SU-DHL-6 (cell line): ENCODE measurements at regions not wholly inside any gene's neighbourhood (a gene's known extent, or its start where the extent isn't known, plus 50 kb on each side); places are given as distances from the start of the nearest gene placed in this dataset.

Experiments
- H2AFZ ChIP-seq: fragments of 200-600 bp; sonication (generic); 2 replicates; pipeline ENCODE4 v1.6.1; 2014; ENCODE audit warnings: low read depth, mild to moderate bottlenecking, moderate library complexity, mixed read lengths, antibody characterized with exemption, low read length; ENCODE audit not compliant: severe bottlenecking
- H3F3A ChIP-seq: fragments of 200-600 bp; shearing (Covaris generic); 2 replicates; pipeline ENCODE4 v1.6.0; 2016; ENCODE audit warnings: antibody characterized with exemption, mild to moderate bottlenecking; ENCODE audit not compliant: insufficient read depth
- H3K27ac ChIP-seq: fragments of 200-600 bp; sonication (generic); 2 replicates; pipeline ENCODE4 v1.5.1; 2016; ENCODE audit warnings: low read depth, mild to moderate bottlenecking, low read length, moderate library complexity, mixed read lengths
- H3K27me3 ChIP-seq: fragments of 200-600 bp; sonication (generic), shearing (Covaris generic); 2 replicates; pipeline ENCODE4 v1.6.0; 2014; ENCODE audit warnings: mild to moderate bottlenecking, low read length
- H3K36me3 ChIP-seq: fragments of 200-600 bp; sonication (generic); 2 replicates; pipeline ENCODE4 v1.6.1; 2014; ENCODE audit warnings: mild to moderate bottlenecking, low read length, mixed read lengths
- H3K4me2 ChIP-seq: fragments of 300-600, 200-600 bp; shearing (Covaris generic), sonication (generic); 2 replicates; pipeline ENCODE4 v1.6.0; 2014; ENCODE audit warnings: low read length, low read depth, mild to moderate bottlenecking; ENCODE audit not compliant: poor library complexity, severe bottlenecking
- H3K4me3 ChIP-seq: fragments of 200-600 bp; sonication (generic); 2 replicates; pipeline ENCODE4 v1.5.1; 2014; ENCODE audit warnings: antibody characterized with exemption, low read length, mild to moderate bottlenecking, mixed read lengths; ENCODE audit not compliant: insufficient read depth, poor library complexity, severe bottlenecking
- H3K79me2 ChIP-seq: fragments of 200-600 bp; sonication (generic); 2 replicates; pipeline ENCODE4 v1.6.1; 2014; ENCODE audit warnings: mild to moderate bottlenecking, low read length, moderate library complexity; ENCODE audit not compliant: insufficient read depth
- H3K9ac ChIP-seq: fragments of 200-600 bp; sonication (generic); 2 replicates; pipeline ENCODE4 v1.7.0; 2014; ENCODE audit warnings: mild to moderate bottlenecking, low read length
- H3K9me2 ChIP-seq: fragments of 200-600 bp; sonication (generic); replicated peaks from 2 replicates; pipeline ENCODE4 v1.6.1; 2014; ENCODE audit warnings: low read length; ENCODE audit not compliant: insufficient read depth
- H3K9me3 ChIP-seq: fragments of 200-600 bp; sonication (generic); 2 replicates; pipeline ENCODE4 v1.6.1; 2014; ENCODE audit warnings: low read length, mixed read lengths; ENCODE audit not compliant: insufficient read depth
- H4K20me1 ChIP-seq: fragments of 200-600 bp; sonication (generic); 2 replicates; pipeline ENCODE4 v1.6.1; 2014; ENCODE audit warnings: low read depth, mild to moderate bottlenecking, antibody characterized with exemption, low read length, moderate library complexity, mixed read lengths
- EZH2phosphoT487 ChIP-seq: fragments of 200-600 bp; sonication (generic), shearing (Covaris generic); conservative IDR thresholded peaks from 2 replicates; pipeline ENCODE4 v1.6.1; 2018; ENCODE audit warnings: mild to moderate bottlenecking, antibody characterized with exemption, low read length, moderate library complexity, mixed read lengths
- TF ChIP-seq, protein P1 (sequence below): fragments of 200-600 bp; sonication (generic); IDR thresholded peaks from one replicate; pipeline ENCODE4 v1.5.1; 2017; ENCODE audit warnings: antibody characterized with exemption, mild to moderate bottlenecking, low read length, moderate library complexity; ENCODE audit not compliant: insufficient read depth, poor library complexity, severe bottlenecking

DNA sequence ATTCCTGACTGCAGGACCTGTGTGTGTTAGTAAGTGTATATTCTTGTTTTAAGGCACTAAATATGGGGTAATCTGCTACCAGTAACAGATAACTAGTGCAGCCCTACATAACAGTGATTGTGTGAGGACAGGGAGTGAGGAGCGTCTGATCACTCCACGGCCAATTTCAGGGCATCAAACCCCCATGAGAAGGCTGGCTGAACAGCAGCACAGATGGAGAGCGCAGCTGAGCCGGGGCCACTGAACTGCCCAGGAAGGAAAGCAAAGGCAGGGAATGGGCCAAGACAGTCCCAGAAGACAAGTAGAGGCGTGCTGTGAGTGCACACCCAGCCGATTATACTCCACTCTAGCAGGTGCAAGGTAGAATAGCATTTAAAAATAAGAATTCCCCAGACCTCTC is 157.1 kb upstream of the CHST15 start:
- Histone ChIP-seq H2AFZ (no peak overlapping the region), H3K36me3 (no peaks in the 10 kb centered on the region), H3K9me2 (no peaks in the 10 kb centered on the region), H3K4me3 (no peak overlapping the region), H3K9ac (no peak overlapping the region), H3K27me3 (no peaks in the 10 kb centered on the region), H3F3A (no peaks in the 10 kb centered on the region), H3K4me2 (no peak overlapping the region), H3K27ac (no peak overlapping the region), H4K20me1 (no peaks in the 10 kb centered on the region), H3K9me3 (no peaks in the 10 kb centered on the region), H3K79me2 (no peaks in the 10 kb centered on the region)
- TF ChIP-seq, protein P1, sequence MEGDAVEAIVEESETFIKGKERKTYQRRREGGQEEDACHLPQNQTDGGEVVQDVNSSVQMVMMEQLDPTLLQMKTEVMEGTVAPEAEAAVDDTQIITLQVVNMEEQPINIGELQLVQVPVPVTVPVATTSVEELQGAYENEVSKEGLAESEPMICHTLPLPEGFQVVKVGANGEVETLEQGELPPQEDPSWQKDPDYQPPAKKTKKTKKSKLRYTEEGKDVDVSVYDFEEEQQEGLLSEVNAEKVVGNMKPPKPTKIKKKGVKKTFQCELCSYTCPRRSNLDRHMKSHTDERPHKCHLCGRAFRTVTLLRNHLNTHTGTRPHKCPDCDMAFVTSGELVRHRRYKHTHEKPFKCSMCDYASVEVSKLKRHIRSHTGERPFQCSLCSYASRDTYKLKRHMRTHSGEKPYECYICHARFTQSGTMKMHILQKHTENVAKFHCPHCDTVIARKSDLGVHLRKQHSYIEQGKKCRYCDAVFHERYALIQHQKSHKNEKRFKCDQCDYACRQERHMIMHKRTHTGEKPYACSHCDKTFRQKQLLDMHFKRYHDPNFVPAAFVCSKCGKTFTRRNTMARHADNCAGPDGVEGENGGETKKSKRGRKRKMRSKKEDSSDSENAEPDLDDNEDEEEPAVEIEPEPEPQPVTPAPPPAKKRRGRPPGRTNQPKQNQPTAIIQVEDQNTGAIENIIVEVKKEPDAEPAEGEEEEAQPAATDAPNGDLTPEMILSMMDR, result no peak
- TF ChIP-seq EZH2phosphoT487, result no peak

DNA sequence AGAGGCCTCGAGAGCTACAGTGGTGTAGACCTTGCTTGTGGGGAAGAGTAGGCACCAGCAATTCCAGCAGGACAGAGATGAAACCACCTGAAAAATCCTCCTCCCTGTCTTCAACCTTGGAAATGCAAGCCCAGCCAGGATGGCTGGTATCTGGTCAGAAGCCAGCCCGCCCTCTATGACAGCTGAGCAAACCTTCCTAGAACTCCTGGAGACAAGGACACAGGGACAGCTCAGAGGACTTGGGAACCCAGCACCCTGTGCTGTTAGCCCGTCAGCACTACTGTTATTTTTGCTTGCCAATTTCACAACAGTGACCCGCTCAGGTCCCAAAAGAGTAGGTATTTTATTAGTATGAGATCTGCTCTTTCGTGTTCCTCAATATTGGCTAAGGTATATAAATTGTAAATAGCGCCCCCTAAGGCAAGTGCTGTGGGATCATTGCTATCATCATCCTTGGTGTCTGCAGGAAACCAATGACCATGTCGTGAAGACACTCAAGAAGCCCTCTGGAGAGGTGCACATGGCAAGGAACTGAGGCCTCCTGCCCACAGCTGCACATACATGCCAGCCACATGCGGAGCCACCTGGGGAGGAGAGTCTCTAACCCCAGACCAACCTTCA is 156.5 kb upstream of the CHST15 start:
- no peaks in the 10 kb centered on the region for H3K9me3 ChIP-seq
- H3K79me2 ChIP-seq, result no peaks in the 10 kb centered on the region
- H3K27me3 ChIP-seq, result no peaks in the 10 kb centered on the region
- H3K4me3 ChIP-seq, result no peak overlapping the region
- no peak overlapping the region for H3K27ac ChIP-seq
- H3K36me3 ChIP-seq, result no peaks in the 10 kb centered on the region
- no peak overlapping the region for H3K9ac ChIP-seq
- no peaks in the 10 kb centered on the region for H3K9me2 ChIP-seq
- TF ChIP-seq, protein P1, result peak; percentile 37
- TF ChIP-seq EZH2phosphoT487, result no peak
- no peak overlapping the region for H3K4me2 ChIP-seq
- no peak overlapping the region for H2AFZ ChIP-seq
- no peaks in the 10 kb centered on the region for H3F3A ChIP-seq
- H4K20me1 ChIP-seq, result no peaks in the 10 kb centered on the region

DNA sequence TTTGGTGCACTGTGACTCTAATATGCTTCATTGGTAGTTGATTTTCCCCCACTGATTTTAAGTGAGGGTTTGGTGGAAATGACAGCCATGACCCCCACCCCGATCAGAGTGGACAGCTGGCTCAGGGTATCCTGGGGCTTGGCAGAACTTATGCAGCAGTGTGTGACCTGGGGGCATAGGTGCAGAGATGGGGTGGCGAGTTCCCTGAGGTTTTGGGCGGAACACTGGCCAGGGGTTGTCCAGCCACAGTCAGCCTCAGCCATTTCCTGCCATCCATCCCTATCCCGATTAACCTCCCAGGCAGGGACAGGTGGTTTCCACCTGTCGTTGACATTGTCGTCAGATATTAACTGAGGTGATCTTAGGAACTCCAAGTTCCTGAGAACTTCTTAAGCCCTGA is 155.8 kb upstream of the CHST15 start:
- H3K9me3 ChIP-seq, result no peaks in the 10 kb centered on the region
- H3K9ac ChIP-seq, result no peak overlapping the region
- H3K27ac ChIP-seq, result no peak overlapping the region
- no peak overlapping the region for H2AFZ ChIP-seq
- H3K4me2 ChIP-seq, result no peak overlapping the region
- TF ChIP-seq, protein P1, result no peak
- no peak for TF ChIP-seq EZH2phosphoT487
- no peaks in the 10 kb centered on the region for H3K79me2 ChIP-seq
- H3K36me3 ChIP-seq, result no peaks in the 10 kb centered on the region
- H4K20me1 ChIP-seq, result no peaks in the 10 kb centered on the region
- no peak overlapping the region for H3K4me3 ChIP-seq
- H3K27me3 ChIP-seq, result no peaks in the 10 kb centered on the region
- no peaks in the 10 kb centered on the region for H3K9me2 ChIP-seq
- no peaks in the 10 kb centered on the region for H3F3A ChIP-seq
